Left colon (tissue), 2 donors: ENCODE measurements at regions not wholly inside any gene's neighbourhood (a gene's known extent, or its start where the extent isn't known, plus 50 kb on each side); places are given as distances from the start of the nearest gene placed in this dataset.
"Not testable (repeated sequence)": the region's sequence is repeated elsewhere in the genome, so short reads cannot be mapped to it uniquely, and the experiment has no call there.

Experiments used
- ATAC-seq: fragments of 200-7000 bp; cut with Tn5 transposase; one replicate; pipeline ENCODE4 v1.9.1; 2020; ENCODE audit warnings: mild to moderate bottlenecking, moderate library complexity
- DNase-seq, 2 donors: peaks; one replicate each; pipeline ENCODE4 v3.0.0-alpha.2; 2020
- intact Hi-C, 2 donors: fragments of 100-400 bp; cut with DNase I in 1 of 2; cut with micrococcal nuclease in 1 of 2; formaldehyde crosslinking; loops; one replicate each; pipeline versions ENCODE4 v1.11.2 to v1.14.0; 2022; cut with DNase I, micrococcal nuclease
- donor health status: DM: no; HTN: no; CAD: no.
- donor health status: DM: yes; HTN: yes; CAD: no.

DNA sequence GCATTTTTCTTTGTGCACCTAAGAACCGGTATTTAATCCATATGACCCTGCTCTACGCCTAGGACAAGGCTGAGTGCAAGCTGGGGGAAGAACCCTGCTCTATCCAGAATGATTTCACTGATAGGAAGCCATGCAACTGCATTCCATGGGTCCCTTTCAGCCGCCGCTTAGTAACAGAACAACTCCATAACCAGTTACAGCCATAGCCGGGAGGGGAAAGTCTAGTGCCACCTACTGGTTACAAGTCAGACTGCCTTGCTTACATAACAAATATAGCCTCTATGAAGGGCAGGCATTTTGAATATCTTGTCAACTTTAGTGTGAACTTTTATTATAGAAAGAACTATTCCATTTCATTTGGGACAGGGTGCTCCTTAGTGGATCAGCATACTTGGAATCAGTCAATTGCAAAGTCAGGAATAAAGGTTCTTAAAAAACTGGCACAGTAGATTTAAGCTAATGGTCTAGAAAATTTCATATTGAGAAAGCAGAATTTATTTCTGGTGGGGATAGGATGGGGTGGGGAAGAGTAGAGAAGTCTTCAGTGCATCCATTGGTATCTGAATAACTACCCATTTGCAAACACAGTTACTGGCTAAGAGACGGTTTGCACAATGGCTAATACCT lies 521.7 kb downstream of the ADRA2A start:
- ATAC-seq (peak; percentile 80), DNase-seq (peak; percentile 25 to 34)
- intact Hi-C loops, result no loop called here

DNA sequence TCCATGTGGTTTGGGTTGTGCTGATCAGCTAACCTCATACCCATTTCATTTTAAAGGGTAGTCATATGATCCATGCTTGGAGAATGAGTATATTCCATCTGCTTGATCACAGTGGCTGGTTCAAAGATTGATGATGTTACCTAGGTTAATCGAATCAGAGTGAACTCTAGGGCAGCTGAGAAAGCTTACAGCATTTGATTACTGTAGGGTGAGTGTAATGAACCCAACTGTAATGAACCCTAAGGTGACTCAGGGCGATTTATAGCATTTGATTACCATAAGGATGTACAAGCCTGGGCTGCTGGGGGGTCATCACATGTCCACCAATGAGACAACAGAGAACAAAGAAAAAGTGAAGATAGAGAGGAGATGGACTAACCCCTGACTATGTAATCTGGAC lies 523.1 kb downstream of the ADRA2A start:
- intact Hi-C loops, result no loop called here
- DNase-seq (no peak), ATAC-seq (no peak)

DNA sequence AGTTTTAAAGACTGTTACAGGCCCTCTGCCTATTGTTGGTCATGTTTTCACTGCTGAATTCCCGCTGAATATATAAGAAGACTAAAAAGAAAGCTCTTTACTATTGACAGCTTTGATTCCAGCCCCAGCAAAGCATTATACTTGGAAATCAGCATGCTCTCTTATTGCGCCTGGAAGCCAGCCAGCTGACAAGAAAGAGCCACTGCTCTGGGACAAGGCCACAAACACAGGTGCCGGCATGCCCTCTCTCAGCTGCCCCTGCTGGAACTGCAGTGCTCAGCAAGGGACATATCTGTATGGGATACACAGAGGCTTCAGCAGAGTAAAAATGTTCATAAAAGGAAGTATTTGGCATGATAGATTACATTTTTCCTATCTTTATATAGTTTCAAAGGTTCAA lies 523.9 kb downstream of the ADRA2A start:
- no peak for ATAC-seq
- intact Hi-C loops, result no loop called here
- no peak for DNase-seq

DNA sequence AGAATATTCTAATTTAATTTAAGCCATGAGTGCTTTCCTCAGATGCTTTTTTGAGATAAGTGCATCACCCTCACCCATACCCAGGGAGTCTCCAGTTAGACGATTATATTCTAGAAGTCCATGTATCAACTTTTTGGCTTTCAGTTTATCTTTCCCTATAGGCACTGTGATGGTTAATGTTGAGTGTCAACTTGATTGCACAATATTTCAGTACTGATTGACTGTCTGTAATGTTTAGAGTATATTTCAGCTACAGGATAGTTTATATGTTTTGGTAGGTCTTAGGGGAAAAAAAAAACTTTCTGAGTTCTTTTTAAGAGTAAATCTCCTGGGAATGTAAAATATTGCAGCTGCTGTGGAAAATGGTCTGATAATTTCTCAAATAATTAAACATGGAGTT lies 535.4 kb downstream of the ADRA2A start:
- DNase-seq (no peak), ATAC-seq (no peak)
- intact Hi-C loops, result no loop called here

DNA sequence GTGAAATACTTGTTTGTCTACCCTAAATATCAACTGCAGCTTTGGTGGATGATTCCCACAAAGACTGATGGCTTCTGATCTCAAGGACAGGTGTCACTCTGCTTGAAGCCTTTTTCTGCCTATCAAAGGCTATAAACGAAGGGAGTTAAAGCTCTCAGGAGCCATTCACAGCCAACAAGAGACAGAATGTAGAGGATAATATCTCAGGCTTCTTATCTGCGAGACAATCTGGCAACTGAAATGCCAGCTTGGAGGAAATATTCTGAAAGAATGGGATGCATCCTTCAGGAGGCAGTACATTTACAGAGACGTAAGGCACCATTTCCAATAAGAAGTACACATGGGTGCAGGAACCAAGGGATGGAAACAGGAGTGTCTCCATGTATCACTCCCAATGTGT lies 549.4 kb downstream of the GPAM start:
- ATAC-seq, result no peak
- intact Hi-C loops, result no loop called here
- DNase-seq, result no peak

DNA sequence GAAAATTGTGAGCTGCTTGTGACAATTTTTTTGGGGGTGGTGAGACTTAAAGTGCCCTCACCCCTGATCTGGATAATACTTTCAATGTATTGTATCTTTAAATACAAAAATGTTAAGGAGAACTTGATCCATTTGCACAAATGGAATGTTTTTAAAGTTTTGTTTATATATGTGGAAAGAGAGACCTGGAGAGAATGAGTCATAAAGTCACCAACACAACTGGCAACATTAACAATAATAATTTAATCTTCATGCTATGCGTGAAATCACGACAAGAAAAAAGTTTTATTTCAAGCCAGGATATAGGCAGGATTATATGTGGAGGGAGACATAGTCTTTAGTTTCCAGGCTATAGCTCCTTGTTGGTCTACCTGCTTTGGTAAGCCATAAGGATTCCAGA lies 537.5 kb downstream of the GPAM start:
- intact Hi-C loops, result no loop called here
- DNase-seq, result no peak
- ATAC-seq, result no peak

DNA sequence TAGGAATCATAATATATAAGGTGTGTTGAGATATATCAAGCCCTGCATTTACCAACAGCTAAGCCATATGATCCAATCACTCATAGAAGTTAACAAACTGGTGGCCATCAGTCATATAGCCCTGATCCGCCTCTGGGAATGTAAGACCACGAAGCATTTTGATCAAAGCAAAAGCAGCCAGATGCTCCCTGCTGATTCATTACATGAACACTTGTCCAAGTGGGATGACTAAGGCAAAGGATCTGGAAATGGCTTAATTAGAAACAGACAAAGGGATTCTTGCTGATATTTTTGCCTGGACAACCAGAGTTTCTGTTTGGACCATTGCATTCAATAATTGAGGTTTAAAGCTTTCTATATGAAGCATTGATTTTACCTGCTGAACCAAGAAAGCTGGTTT lies 535.5 kb downstream of the GPAM start:
- ATAC-seq (no peak), DNase-seq (no peak)
- intact Hi-C loops, result no loop called here

DNA sequence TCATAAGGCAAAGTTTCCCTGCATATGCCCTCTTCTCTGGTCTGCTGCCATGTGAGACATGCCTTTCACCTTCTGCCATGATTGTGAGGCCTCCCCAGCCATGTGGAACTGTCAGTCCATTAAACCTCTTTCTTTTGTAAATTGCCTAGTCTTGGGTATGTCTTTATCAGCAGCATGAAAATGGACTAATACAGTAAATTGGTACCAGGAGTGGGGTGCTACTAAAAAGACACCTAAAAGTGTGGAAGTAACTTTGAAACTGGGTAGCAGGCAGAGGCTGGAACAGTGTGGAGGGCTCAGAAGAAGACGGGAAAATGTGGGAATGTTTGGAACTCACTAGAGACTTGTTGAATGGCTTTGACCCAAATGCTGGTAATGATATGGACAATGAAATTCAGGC lies 534.5 kb downstream of the GPAM start:
- ATAC-seq, DNase-seq, intact Hi-C loops: not testable (repeated sequence)

DNA sequence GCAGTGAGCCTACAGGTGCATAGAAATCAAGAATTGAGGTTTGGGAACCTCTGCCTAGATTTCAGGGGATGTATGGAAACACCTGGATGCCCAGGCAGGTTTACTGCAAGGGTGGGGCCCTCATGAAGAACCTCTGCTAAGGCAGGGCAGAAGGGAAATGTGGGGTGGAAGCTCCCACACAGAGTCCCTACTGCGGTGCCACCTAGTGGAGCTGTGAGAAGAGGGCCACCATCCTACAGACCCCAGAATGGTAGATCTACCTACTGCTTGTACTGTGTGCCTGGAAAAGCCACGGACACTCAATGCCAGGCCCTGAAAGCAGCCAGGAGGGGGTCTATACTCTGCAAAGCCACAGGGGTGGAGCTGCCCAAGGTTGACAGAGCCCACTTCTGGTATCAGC lies 533.5 kb downstream of the GPAM start:
- no peak for DNase-seq
- no peak for ATAC-seq
- intact Hi-C loops, result no loop called here

DNA sequence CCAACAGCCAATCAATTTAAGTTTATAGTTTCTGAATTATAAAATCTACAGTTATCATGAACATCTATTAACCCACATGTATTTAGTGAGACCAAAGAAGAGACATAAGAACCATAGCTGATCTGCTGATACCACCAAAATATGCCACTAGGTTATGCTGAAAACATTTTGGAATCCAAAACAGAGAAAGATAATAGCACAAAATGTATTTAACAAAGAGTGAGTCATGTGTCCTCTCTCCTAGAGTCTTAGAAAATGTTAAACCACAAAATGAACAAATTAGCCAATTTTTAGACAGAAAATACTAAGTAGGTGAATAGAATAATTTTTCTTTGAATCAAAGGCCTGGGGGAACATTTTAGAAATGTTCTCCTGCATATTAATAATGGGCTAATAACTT lies 527.5 kb downstream of the GPAM start:
- no peak for ATAC-seq

DNA sequence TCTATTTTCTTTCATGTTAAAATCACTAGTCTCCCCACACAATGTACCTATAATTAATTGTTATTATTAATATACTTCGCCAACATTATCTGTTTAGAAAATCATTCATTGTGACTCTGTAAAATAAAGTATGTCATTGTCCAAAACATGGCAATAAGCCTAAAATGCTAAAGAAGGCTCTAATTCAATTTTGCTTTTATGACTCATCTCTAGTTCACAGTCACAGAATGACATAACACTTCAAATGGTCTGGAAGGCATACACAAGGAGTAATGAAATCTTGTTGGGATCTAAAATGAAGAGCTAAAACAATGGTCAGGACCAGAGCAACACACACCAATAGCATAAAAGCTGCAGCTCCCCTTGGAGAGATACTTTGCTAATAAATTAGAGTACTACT lies 505.8 kb downstream of the GPAM start:
- DNase-seq (no peak), ATAC-seq (no peak)
- intact Hi-C loops, result no loop called here

More for the DNA sequence above, 527.5 kb downstream of the GPAM start:
- intact Hi-C loops, result no loop called here
- DNase-seq, result no peak

DNA sequence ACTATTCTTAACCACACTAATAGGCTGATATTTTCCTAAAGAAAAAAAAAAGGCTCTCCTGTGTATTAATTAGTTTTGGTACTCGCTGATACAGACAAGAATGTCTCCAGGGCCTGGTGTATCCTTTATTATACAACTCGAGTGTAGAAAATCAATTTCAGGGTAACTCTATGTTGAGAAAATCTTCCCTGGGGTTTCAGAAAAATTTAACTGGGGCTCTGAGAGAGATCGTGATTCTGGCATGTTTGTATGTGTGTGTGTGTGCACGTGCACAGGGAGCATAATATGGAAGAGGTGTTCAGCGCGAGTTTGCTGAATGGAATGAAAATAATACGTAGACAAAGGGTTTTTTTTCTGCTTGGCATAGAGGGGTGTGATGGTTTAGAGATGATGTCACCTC lies 496.8 kb downstream of the GPAM start:
- intact Hi-C loops, result no loop called here
- ATAC-seq (no peak), DNase-seq (no peak)

DNA sequence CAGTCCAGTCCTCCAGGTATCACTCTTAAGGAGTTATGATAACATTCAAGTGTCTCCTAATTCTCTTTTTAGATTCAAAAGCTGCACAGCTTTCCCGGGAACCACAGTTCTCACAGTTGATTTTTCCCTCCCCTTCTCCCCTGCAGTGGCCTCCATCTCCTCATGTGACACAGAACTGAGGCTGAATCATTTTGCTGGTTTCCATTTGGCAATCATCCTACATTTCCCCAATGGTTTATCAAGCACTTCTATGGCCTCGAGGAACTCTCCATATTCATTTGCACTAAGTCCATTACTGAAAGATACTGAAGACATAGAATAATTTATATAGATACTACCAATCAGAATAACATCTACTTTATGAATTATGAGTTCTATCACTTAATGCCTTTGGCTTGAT lies 484.9 kb downstream of the GPAM start:
- ATAC-seq (no peak), DNase-seq (no peak)
- intact Hi-C loops, result no loop called here

DNA sequence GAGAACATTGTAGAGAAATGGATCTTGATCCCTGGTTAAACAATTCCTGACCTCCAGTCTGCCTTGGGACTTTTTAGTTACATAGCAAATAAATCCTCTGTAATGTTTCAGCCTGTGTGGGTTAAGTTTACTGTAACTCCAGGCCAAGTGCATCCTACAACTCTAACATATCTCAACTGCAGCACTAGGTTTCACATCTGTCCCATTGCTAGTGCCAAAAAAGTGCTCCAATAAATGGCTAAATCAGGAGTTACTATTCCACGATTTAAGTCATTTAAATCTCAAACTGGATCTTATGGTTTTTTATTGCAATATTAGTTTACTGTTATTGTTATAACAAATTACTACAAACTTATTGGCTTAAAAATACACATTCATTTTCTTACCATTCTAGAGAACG lies 479.6 kb downstream of the GPAM start:
- ATAC-seq (no peak), DNase-seq (no peak)
- intact Hi-C loops, result no loop called here

DNA sequence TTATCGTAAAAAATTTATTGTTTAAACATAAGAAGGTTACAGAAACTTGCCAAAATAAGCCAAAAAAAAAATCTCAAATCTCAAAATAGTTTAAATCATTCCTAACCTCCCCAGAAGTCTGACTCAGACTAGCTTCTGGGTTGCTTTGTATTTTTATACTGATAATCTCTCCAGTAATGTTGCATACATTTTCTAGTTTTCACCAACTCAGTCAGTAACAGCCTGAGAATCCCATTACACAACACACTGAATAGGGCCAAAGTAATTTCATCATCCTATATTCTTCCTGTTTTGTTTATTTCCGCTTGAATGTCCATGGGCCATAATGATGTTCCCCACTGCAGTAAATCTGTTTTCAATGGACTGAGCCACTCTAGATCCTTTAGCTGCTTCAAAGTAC lies 478.5 kb downstream of the GPAM start:
- no peak for DNase-seq
- ATAC-seq, result no peak
- intact Hi-C loops, result no loop called here

DNA sequence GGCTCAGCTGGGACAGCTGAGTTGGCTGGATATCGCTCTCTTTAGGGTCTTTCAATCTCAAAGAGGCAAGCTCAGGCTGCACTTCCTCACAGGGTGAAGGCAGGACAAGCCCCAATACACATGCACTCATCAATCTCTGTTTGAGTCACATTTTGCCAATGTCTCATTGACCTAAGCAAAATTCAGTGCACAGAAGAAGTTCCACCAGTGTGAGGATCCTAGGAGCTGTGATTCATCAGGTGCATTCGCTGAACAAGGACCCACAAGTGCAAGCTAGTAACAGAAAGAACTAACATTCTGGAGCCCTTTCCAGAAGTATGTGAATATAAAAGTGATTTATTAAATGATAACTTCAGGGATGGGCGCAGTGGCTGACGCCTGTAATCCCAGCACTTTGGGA lies 477.2 kb downstream of the GPAM start:
- ATAC-seq, result no peak
- DNase-seq, result no peak
- intact Hi-C loops, result no loop called here

DNA sequence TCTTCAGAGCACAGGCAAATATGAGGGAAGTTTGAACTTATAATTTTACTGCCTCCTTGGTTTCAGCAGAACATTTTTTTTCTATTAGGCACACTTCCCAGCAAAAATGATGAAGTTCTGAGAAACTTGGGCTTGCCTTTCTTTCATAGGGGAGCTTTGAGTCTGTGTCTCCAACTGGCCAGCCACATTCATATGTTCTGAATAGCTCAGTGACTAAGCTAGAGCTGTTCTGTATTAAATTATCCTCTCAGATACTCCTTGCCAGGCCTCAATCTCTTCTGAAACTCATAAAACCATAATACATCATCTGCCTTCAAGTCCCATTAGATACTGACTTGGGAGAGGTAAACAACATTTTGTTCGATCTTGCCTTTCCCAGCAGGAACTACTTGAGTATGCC lies 476.5 kb downstream of the GPAM start:
- ATAC-seq (no peak), DNase-seq (no peak)
- intact Hi-C loops, result no loop called here

DNA sequence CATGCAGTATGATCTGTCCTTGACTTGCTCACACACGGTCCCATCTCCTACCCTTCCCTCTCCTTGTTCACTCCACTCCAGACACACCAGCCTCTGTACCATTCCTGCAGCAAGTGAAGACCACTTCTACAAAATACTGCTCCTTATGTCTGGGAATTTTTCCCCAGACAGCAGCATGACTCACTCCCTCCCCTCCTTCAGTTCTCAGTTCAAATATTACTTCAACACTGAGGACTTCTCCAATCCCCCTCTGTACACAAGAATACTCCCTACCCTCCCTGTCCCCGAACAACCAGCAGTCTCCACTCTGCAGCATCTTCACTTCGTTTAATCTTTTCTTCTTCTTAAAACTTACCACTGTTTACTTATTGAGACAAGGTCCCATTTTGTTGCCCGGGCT lies 474.0 kb downstream of the GPAM start:
- DNase-seq (no peak), ATAC-seq (no peak)
- intact Hi-C loops, result no loop called here

DNA sequence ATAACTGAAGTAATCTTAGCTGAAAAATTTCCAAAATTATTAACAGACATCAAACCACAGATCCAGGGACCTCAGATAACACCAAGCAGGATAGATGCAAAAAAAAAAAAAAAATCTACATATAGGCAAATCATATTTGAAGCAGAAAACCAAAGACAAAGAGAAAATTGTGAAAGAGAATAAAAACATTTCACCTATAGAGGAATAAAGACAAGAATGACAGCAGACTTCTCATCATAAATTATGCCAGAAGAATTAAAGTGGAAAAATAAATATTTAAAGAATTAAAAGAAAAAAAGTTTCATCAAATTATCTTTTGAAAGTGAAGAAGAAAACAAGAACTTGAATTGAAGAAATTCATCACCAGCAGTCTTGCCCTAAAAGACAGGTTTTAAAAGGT lies 467.5 kb downstream of the GPAM start:
- ATAC-seq, result no peak
- no peak for DNase-seq
- intact Hi-C loops, result no loop called here

DNA sequence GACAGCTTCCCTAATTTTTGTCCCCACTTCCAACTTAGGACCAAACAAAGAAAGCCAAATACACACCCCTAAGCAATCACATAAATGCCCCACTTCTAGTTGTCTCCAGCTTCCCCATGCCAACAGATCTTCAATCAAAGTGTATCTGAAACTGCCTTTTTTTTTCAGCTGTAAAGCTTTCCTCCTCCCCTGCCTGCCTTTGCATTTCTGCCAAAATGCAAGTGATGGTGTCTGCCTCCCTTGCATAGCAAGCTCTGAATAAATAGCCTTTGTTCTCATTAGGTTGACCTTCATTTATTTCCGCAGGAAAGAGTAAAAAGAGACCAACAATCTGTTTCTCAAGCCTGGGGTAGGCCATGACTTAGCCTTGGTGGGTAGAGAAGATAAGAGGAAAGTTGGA lies 459.4 kb downstream of the GPAM start:
- no peak for DNase-seq
- ATAC-seq, result no peak
- intact Hi-C loops, result no loop called here

DNA sequence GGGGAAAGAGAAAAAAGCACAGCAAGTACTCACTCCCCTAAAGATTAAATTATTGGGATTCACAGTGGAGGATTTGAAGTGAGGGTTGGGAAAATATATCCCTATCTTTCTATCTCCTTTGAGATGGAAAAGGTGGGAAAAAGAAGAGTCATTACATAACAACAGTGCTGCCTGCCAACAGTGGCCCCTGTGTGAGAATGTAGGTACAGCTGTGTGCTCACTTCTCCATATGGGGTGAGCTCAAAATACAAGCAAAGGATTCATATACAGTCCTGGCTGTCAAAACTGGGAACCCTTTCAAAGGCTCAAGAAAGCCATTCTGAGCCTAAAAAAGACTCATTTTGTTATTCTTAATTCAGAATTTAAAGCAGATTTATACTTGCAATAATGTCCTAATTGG lies 458.5 kb downstream of the GPAM start:
- intact Hi-C loops, result no loop called here
- DNase-seq (no peak), ATAC-seq (no peak)
